GM21447 (cell line): ENCODE measurements at regions not wholly inside any gene's neighbourhood (a gene's known extent, or its start where the extent isn't known, plus 50 kb on each side); places are given as distances from the start of the nearest gene placed in this dataset.

Experiments used
- ATAC-seq: cut with Tn5 transposase; IDR thresholded peaks from one replicate; pipeline ENCODE4 v1.9.1; 2021; ENCODE audit not compliant: unreplicated experiment

- ATAC-seq, result no peak
These were observed 182.6 kb upstream of the PKDCC start for GRCh38 chr2:41865263-41865662.

DNA sequence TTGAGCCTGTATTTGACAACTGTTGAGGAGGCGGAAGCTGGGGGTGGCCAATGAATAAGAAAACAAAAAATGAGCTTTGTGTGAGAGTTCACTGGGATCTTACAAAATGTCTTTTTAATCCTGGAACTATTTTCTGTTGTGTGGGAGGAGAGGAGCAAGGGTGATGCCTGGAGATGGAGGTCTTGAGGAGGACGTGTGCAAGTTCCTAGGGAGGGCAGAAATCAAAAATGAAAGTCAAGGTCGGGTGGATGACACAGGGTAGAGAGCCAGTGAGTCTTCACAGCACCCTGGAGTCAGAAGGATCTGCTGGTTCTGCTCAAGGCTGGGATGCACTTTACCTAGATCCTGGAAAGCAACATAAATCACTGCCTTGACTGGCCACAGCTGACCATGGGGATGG, 180.3 kb upstream of the PKDCC start:
- ATAC-seq, result no peak

DNA sequence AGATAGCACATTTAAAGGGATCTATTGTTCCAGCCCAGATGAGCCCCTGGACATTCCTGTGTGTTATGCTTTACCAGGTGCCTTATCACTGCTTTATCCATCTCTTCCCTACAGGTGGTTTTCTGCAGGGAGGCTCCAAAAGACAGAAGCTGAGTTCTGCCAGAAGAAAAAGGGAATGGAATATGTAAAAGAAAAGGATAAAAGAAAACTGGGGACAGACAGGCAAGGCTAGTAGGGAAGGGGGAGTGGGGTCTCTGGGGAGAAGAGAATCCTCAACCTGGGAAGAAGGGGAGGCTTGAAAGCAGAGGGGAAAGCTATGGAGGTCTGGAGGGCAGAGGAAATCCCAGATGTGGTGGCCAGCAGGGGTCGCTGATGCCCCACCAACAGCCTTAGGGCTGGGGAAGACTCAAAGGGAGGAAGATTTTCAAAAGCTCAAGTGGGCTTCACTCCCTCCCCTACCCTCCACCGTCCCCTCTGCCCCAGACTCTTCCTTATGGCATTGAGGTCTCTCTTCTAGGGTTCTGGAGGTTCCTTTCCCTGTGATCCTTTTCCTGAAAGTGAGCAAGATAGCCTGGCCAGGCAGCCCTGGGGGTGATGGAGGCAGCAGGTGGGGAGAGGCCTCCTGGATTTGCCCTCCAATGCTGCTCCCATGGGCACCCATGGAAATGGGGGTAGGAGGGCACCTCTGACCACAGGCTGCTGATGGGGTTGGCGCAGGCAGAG, 178.1 kb upstream of the PKDCC start:
- ATAC-seq, result no peak

DNA sequence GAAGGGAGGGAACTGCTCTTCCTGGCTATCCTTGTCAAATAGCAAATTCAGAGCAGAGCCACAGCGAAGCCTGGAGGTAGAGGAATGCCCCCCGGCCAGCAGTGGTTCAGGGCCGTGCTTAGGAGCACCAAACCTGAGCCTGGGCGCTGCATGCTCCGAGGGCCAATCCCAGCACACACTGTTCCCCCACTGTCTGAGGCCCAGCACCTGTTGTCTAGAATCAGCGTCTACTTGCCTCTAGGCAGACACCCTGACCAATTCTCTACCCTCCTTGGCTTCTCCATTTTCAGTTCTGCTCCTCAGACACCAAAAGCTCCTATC, 177.6 kb upstream of the PKDCC start:
- ATAC-seq, result no peak

- ATAC-seq, result no peak
These were observed 176.7 kb upstream of the PKDCC start for GRCh38 chr2:41871080-41871479.

GRCh38 chr2:41872646-41873045, 175.2 kb upstream of the PKDCC start:
- no peak for ATAC-seq

DNA sequence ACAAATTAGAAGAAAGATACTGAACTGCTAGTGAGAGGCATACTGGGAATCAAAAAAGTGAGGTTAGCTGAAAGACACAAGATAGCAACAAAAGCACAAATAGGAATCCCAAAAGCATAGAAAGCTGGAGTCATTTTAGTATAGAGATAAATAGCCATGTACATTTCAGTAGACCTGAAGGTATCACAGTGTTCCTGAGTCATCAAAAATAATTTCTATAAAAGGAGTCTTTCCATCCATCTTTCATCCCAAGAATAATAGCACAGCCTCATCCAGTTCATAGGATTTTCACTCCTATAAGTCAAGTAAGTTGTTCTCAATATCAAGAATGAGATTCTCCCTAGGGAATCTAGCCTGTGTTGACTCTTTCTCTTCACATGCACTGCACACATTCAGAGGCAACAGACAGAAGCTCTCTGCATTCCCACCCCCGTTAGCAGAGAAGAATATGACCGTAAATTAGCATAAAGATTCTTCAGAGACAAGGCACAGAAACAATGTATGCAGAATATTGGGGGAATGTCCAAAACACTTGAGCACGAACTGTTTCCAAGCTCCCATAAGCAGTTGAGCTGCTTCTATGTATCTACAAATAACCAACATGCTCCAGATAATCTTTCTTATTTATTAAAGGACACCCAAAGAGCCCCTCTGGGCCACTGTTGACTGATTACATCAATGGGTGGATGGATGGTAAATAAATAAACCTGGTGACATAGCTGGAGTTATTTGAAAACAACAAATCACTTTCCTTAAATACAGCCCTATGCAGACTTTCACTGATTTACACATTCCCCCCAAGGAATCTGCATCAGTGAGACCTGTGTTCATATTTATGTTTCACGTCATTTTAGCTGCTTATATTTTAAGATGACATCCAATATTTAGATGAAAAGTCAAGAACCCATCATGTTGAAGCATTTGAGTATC, 174.5 kb upstream of the PKDCC start:
- no peak for ATAC-seq

DNA sequence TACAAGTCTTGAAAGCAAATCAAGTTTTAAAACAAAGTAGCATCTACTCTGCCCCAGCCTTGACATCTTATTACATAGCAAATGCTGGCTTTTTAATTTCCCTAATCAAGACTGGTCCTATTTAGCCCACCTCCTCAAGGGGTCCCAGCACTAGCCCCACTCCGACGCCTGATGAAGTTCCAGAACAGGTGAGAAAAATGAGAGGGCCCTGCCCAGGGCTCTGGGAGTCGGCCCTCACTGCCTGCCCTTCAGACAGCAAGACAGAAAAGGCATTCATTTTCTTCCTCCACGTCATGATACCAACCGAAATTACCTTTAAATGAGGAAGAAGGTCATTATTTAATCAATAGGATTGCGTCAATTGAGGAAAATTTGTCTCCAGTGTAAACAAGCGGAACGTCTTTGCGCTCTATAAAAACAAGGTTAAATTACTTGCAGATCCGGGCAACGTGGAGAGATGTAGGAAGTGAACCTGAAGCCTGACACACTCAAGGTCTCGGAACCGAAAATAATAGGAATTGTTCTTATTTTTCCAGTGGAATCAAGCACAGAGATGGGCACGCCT, 170.6 kb upstream of the PKDCC start:
- ATAC-seq, result no peak

DNA sequence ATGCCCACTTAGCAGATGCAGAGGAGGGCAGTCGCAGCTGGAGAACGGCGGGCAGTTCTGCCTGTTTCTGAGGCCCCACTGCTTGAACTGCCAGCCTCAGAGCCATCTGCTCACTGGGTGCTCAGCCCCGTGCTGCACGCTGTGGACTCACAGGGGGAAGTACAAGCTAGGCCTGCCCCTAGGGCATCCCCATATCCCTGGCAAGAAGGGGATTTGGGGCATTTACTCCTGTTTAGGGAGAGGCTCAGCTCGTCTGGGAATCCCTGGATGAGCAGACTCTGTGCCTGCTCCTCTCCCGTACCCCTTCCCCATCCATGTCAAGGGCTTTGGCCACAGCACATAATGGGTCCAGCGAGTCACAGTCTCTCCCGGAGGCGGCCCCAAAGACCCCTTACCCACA, 169.8 kb upstream of the PKDCC start:
- no peak for ATAC-seq

DNA sequence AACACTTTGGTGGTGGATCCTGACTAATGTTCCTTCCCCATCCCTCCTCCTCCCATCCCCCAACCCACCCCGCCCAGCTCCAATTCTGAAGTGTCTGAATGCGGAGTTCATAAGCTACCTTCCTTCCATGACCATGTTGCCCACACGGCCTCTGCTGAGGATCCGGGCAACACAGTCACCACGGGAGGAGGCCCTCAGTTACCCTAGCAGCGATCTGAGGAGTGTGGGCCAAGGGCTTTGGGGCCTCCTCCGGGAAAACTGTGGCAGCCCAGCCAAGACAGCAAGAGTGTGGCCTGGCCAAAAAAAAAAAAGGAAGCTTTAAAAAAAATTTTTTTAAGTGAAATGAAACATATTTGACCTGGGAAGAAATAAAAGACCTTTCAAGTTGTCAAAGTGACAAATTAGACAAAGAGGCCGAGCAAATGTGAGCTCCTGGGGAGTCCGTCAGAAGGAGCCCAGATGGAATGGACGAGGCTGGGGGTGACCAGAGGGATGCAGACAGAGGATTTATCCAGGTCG, 169.0 kb upstream of the PKDCC start:
- ATAC-seq, result no peak

DNA sequence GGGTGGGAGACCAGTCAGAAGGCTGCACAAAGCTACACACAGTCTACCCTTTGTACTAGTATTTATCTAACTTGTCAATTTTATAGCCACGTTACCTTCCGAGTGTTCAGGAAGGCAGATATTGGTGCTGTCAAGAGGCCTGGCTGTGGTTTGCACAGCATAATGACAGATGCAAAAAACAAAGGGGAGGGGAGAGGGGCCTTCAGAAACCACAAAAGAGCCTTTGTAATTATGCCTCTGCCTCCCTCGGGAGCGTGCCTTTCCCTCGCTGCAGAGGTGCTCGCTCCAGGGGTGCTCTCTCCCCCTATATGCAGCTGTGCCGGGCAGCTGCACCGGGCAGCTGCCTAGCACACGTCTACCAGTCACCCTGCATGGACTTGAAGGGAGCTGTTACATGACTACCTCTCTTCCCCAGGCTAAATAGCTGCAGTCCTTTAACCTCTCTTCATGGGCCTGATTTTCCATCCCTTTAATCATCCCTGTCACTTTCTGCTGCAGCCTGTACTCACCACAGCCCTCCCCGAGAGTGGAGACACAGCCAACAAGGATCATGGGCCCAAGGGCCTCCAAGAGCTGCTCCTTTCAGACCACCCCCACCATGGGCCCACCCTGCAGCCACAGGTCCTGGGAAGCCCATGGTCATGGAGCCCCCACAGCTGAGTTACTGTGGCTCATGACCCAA, 168.4 kb upstream of the PKDCC start:
- ATAC-seq, result no peak

- no peak for ATAC-seq
These were observed 167.1 kb upstream of the PKDCC start for GRCh38 chr2:41880561-41881243.

DNA sequence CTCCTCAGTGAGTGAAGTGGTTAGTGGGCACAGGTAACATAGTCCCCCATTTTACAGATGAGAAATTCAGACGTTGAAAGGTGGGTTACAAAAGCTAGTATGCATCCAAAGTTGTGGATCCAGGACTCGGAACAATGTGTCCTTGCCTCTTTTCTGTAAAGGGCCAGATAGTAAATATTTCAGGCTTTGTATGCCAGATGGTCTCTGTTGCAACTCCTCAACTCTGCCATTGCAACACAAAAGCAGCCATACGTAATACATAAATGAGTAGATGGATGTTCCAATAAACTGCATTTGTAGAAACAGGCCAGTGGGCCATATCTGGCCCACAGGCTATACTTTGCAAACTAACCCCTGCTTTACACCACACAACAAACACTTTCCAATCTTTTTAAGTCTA, 166.6 kb upstream of the PKDCC start:
- ATAC-seq, result no peak

DNA sequence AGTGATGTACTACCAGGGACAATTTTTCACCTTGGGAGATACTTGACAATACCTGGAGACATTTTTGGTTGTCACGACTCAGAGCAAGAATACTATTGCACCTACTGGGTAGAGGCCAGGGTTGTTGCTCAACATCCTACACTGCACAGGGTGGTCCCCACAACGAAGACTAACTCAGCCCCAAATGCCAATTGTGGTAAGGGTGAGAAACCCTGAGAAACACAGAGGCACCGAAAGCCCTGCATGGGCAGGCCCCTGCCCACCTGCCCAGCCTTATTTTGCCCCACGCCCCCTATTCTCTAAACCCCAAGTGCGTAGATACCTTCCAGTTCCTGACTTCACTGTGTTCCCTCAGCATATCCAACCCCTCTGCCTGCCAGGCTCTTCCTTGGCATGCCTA, 163.1 kb upstream of the PKDCC start:
- no peak for ATAC-seq

GRCh38 chr2:41886145-41886664, 161.6 kb upstream of the PKDCC start:
- ATAC-seq, result no peak

DNA sequence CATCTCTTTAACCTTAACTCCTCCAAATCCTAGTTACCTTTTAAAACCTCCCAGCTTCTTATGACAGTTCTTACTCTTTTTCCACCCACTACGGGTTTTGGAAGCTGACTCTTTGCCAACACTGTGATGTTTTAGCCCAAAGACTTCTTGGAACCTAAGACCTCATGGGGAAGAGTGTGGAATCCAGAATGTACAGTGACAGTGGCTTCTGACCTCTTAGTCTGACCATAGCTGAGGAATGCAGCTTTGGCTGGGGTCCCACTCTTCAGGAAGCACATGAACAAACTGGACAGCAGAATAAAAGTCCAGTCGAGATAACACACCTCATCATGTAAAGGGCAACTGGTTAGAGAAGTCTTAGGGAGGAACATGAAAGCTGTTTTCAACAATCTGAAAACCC, 161.1 kb upstream of the PKDCC start:
- ATAC-seq, result no peak

DNA sequence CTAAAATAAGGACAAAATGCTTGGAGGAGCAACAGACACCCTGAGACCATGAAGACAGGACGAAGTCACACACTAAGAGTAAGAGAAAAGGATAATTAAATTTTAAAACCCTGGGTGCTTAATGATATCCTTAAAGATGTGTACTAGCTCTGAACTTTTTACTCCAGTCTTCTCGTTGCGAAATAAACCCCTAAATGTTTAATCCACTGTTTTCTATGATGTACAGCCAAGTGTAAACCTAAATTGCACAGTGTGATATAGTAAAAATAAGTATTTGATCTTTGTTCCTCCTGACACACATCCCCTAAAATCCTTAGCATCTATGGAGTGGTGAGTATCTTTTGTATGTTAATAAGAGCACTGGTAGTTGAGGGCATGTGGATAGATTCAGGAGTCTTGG, 157.5 kb upstream of the PKDCC start:
- ATAC-seq, result no peak

- no peak for ATAC-seq
These were observed 155.3 kb upstream of the PKDCC start for GRCh38 chr2:41892476-41892875.

GRCh38 chr2:41894563-41895333, 153.1 kb upstream of the PKDCC start:
- no peak for ATAC-seq

GRCh38 chr2:41895334-41895664, 152.5 kb upstream of the PKDCC start:
- ATAC-seq, result no peak
